ENCODE measurements at regions not wholly inside any gene's neighbourhood (a gene's known extent, or its start where the extent isn't known, plus 50 kb on each side); places are given as distances from the start of the nearest gene placed in this dataset.

DNA sequence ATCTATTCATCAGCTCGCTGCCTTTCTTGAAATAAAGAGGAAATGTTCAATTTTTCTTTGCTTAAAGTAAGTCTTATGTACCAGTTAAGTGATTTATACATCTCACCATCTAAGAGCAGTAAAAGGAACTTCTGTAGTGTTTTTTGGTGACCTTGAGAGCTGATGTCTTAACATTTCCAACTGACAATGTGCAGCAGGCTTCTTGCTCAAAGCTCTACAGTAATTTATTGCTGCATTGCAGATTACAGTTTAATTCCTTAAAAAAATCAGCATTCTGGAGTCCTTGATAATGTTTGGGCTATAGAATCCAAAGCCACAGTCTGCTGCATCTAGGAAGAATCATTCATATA, 61.6 kb downstream of the DIPK2A start:
- TF ChIP-seq, protein P1, sequence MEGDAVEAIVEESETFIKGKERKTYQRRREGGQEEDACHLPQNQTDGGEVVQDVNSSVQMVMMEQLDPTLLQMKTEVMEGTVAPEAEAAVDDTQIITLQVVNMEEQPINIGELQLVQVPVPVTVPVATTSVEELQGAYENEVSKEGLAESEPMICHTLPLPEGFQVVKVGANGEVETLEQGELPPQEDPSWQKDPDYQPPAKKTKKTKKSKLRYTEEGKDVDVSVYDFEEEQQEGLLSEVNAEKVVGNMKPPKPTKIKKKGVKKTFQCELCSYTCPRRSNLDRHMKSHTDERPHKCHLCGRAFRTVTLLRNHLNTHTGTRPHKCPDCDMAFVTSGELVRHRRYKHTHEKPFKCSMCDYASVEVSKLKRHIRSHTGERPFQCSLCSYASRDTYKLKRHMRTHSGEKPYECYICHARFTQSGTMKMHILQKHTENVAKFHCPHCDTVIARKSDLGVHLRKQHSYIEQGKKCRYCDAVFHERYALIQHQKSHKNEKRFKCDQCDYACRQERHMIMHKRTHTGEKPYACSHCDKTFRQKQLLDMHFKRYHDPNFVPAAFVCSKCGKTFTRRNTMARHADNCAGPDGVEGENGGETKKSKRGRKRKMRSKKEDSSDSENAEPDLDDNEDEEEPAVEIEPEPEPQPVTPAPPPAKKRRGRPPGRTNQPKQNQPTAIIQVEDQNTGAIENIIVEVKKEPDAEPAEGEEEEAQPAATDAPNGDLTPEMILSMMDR (IDR thresholded peaks at IDR 0.05; ENCODE audit: low read depth, low read length, poor library complexity, severe bottlenecking): no peak
- no peak for TF ChIP-seq EZH2phosphoT487 (IDR thresholded peaks at IDR 0.05; ENCODE audit: borderline replicate concordance, low read length)

Data from DOHH2 (cell line).